HEK293 (cell line): ENCODE measurements at regions not wholly inside any gene's neighbourhood (a gene's known extent, or its start where the extent isn't known, plus 50 kb on each side); places are given as distances from the start of the nearest gene placed in this dataset.

ENCODE experiments used
- CTCF ChIA-PET: fragments of 350-600 bp; formaldehyde crosslinking; extraction: SDS; loops from one replicate; lab custom pipeline; 2021; ENCODE audit warnings: antibody characterized with exemption; lab: Yijun Ruan, JAX
- POLR2A ChIA-PET: fragments of 300-600 bp; formaldehyde crosslinking; extraction: SDS; loops from one replicate; lab custom pipeline; 2020; ENCODE audit warnings: antibody characterized with exemption, inconsistent platforms; lab: Yijun Ruan, JAX
- H3K27ac ChIP-seq: fragments of 200-500 bp; sonication (Bioruptor generic); 2 replicates; pipeline ENCODE4 v1.5.1; 2014; ENCODE audit warnings: low read depth, low read length, control low read depth, inconsistent platforms; ENCODE audit errors: extremely low read depth
- H3K36me3 ChIP-seq, 2 experiments: fragments of 200-500 bp in 1 of 2; sonication (Bioruptor generic) in 1 of 2; 1 replicate in 1 of 2; 2 replicates in 1 of 2; pipeline ENCODE4 v1.5.1; 2014 to 2017; ENCODE audit warnings: inconsistent platforms in 2 of 2, low read length in 2 of 2; ENCODE audit not compliant: control insufficient read depth in 2 of 2, insufficient read depth in 1 of 2
- H3K4me1 ChIP-seq: fragments of 200-500 bp; sonication (Bioruptor generic); 2 replicates; pipeline ENCODE4 v1.5.1; 2014; ENCODE audit warnings: mild to moderate bottlenecking, low read length, inconsistent platforms; ENCODE audit not compliant: control insufficient read depth, insufficient read depth
- H3K4me3 ChIP-seq: 2 replicates; pipeline ENCODE4 v1.5.1; 2011; ENCODE audit warnings: low read depth, mild to moderate bottlenecking, control low read depth, low read length, moderate library complexity
- H3K9me3 ChIP-seq: fragments of 200-500 bp; sonication (Bioruptor generic); 2 replicates; pipeline ENCODE4 v1.5.1; 2014; ENCODE audit warnings: low read depth, low read length, inconsistent platforms; ENCODE audit not compliant: control insufficient read depth, insufficient read depth
- FEZF1 ChIP-seq: fragments of 450-650 bp; formaldehyde crosslinking; IDR thresholded peaks from 2 replicates; pipeline ENCODE4 v1.5.1; 2016; ENCODE audit warnings: missing biosample characterization, missing genetic modification characterization
- GLI2 ChIP-seq: fragments of 450-650 bp; formaldehyde crosslinking; IDR thresholded peaks from 2 replicates; pipeline ENCODE4; 2017; ENCODE audit warnings: missing biosample characterization, missing genetic modification characterization, low read depth, borderline replicate concordance
- GLIS1 ChIP-seq: fragments of 450-650 bp; formaldehyde crosslinking; IDR thresholded peaks from 2 replicates; pipeline ENCODE4 v1.5.1; 2016; ENCODE audit warnings: missing biosample characterization, missing genetic modification characterization
- HIC1 ChIP-seq: fragments of 450-650 bp; formaldehyde crosslinking; IDR thresholded peaks from 2 replicates; pipeline ENCODE4 v1.5.1; 2016; ENCODE audit warnings: missing biosample characterization, missing genetic modification characterization
- HOXD13 ChIP-seq: sonication (generic); formaldehyde crosslinking; IDR thresholded peaks from 2 replicates; pipeline ENCODE4 v1.8.0; 2022; ENCODE audit warnings: missing genetic modification reagents, borderline replicate concordance
- INSM2 ChIP-seq: fragments of 450-650 bp; formaldehyde crosslinking; IDR thresholded peaks from 2 replicates; pipeline ENCODE4 v1.5.1; 2016; ENCODE audit warnings: missing biosample characterization, missing genetic modification characterization
- KLF16 ChIP-seq: fragments of 450-650 bp; formaldehyde crosslinking; IDR thresholded peaks from 2 replicates; pipeline ENCODE4 v1.5.1; 2017; ENCODE audit warnings: missing biosample characterization, missing genetic modification characterization
- SCRT1 ChIP-seq: fragments of 450-650 bp; formaldehyde crosslinking; IDR thresholded peaks from 2 replicates; pipeline ENCODE4 v1.5.1; 2016; ENCODE audit warnings: missing biosample characterization, missing genetic modification characterization, borderline replicate concordance
- ZFP37 ChIP-seq: fragments of 450-650 bp; formaldehyde crosslinking; IDR thresholded peaks from 2 replicates; pipeline ENCODE4 v1.5.1; 2016; ENCODE audit warnings: missing biosample characterization, missing genetic modification characterization
- ZIC2 ChIP-seq: fragments of 450-650 bp; formaldehyde crosslinking; IDR thresholded peaks from 2 replicates; pipeline ENCODE4 v1.5.1; 2016; ENCODE audit warnings: missing biosample characterization, missing genetic modification characterization
- ZNF324 ChIP-seq: fragments of 450-650 bp; formaldehyde crosslinking; IDR thresholded peaks from 2 replicates; pipeline ENCODE4 v1.5.1; 2016; ENCODE audit warnings: missing biosample characterization, missing genetic modification characterization
- ZNF335 ChIP-seq: fragments of 450-650 bp; formaldehyde crosslinking; conservative IDR thresholded peaks from 2 replicates; pipeline ENCODE4 v1.5.1; 2016; ENCODE audit warnings: missing biosample characterization, missing genetic modification characterization
- ZNF366 ChIP-seq: fragments of 450-650 bp; formaldehyde crosslinking; conservative IDR thresholded peaks from 2 replicates; pipeline ENCODE4 v1.5.1; 2016; ENCODE audit warnings: missing biosample characterization, missing genetic modification characterization
- ZNF398 ChIP-seq: fragments of 450-650 bp; formaldehyde crosslinking; IDR thresholded peaks from 2 replicates; pipeline ENCODE4 v1.5.1; 2017; ENCODE audit warnings: missing biosample characterization, missing genetic modification characterization
- ZNF610 ChIP-seq: fragments of 450-650 bp; formaldehyde crosslinking; IDR thresholded peaks from 2 replicates; pipeline ENCODE4 v1.5.1; 2016; ENCODE audit warnings: missing biosample characterization, missing genetic modification characterization, borderline replicate concordance
- ZNF629 ChIP-seq: fragments of 450-650 bp; formaldehyde crosslinking; IDR thresholded peaks from 2 replicates; pipeline ENCODE4 v1.5.1; 2017; ENCODE audit warnings: missing biosample characterization, missing genetic modification characterization
- ZNF776 ChIP-seq: fragments of 450-650 bp; formaldehyde crosslinking; IDR thresholded peaks from 2 replicates; pipeline ENCODE4 v1.5.0; 2017; ENCODE audit warnings: missing biosample characterization, missing genetic modification characterization, borderline replicate concordance
- ZNF843 ChIP-seq: fragments of 450-650 bp; formaldehyde crosslinking; IDR thresholded peaks from 2 replicates; pipeline ENCODE4 v1.5.1; 2016; ENCODE audit warnings: missing biosample characterization, missing genetic modification characterization
- TF ChIP-seq, protein P1 (sequence below): fragments of 450-650 bp; formaldehyde crosslinking; IDR thresholded peaks from 2 replicates; pipeline ENCODE4 v1.5.1; 2017; ENCODE audit warnings: missing biosample characterization, missing genetic modification characterization
- TF ChIP-seq, protein P2 (sequence below): fragments of 450-650 bp; formaldehyde crosslinking; IDR thresholded peaks from 2 replicates; pipeline ENCODE4 v1.5.1; 2016; ENCODE audit warnings: missing biosample characterization, missing genetic modification characterization
- TF ChIP-seq, protein P3 (sequence below): fragments of 450-650 bp; IDR thresholded peaks from 2 replicates; pipeline ENCODE4 v1.5.1; 2018; ENCODE audit warnings: missing biosample characterization, mild to moderate bottlenecking, missing genetic modification characterization

DNA sequence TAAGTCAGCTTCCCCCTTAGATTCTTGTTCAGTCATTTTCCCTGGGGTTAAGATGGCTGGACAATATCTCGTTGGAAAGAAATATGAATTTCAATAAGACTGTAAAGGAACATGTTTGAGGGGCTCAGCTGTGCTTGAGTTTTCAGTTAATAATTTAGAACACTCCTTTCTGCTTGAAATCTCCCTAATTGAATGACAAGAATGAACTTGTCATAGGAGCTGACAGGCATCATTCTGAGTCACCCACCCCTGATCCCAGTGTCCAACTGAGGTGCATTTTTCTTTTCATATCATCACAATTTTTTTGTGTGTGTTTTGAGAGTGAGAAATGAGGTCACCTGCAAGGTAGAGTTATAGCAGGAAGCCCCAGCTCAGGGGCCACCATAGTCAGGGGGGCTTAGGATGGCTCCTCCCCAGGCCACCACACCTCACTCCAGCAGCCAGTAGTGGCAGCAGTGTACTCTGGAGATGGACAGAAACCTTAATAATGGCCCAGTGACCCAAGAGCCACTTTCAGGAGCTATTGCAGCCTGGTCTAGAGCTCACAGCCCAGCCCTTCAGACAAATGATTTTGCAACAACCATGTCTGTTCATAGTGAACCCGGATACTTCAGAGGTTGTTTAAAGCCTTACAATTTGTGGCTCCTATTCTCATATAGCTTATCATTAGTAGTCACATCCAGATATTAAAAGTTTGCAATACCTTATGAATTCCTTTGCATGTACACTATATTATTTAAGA, 174.5 kb downstream of the MAIP1 start:
- no peak overlapping the region for H3K27ac ChIP-seq
- H3K4me3 ChIP-seq: no peak overlapping the region
- ChIA-PET CTCF (interaction anchor here (0.6 to 0.8 kb wide), 3 partner anchors 156 to 352 kb away, joined by 3 to 5 read pairs (median 4); no protein-coding TSS in a partner anchor), POLR2A (no interaction called here)
- H3K36me3 ChIP-seq: no peaks in the 10 kb centered on the region
- no peaks in the 10 kb centered on the region for H3K9me3 ChIP-seq
- TF ChIP-seq ZNF335 (tag by site-specific recombination): peak; percentile 53; the same call in 1 of the 2 replicates
- TF ChIP-seq KLF16 (tag by site-specific recombination): no peak
- no peak for TF ChIP-seq SCRT1 (tag by site-specific recombination)
- no peaks in the 10 kb centered on the region for H3K4me1 ChIP-seq

DNA sequence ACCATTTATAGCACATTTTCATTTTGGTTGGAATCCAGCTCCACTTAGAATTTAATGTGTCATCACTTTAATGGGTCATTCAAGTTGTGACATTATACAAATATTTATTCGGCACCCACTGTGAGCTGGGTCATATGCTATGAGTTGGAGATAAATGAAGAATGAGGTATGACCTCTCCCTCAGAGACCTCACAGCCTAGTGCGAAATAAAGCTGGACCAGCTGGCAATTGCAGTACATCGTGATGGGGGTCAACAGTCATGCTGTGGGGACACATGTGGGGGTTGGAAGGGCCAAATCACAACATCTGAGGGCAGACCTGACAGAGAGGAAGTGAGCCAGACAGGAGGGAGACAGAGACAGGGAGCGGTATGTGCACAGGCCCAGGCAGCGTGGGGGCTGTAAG, 175.4 kb downstream of the MAIP1 start:
- H3K4me3 ChIP-seq: no peak overlapping the region
- no peaks in the 10 kb centered on the region for H3K36me3 ChIP-seq
- no peak overlapping the region for H3K27ac ChIP-seq
- ChIA-PET POLR2A (no interaction called here), CTCF (interaction anchor here (0.6 to 0.8 kb wide), 2 partner anchors 125 to 352 kb away, joined by 3 to 4 read pairs; no protein-coding TSS in a partner anchor)
- H3K4me1 ChIP-seq: no peaks in the 10 kb centered on the region
- H3K9me3 ChIP-seq: no peaks in the 10 kb centered on the region
- TF ChIP-seq ZNF610 (tag by site-specific recombination): no peak
- TF ChIP-seq INSM2: 0 out of 2 replicates have a peak, but pooled peaks have one; percentile 17
- peak; percentile 34; the same call in 1 of the 2 replicates for TF ChIP-seq ZNF366 (tag by site-specific recombination)
- peak; percentile 62 for TF ChIP-seq ZNF629 (tag by site-specific recombination)
- TF ChIP-seq, protein P1, sequence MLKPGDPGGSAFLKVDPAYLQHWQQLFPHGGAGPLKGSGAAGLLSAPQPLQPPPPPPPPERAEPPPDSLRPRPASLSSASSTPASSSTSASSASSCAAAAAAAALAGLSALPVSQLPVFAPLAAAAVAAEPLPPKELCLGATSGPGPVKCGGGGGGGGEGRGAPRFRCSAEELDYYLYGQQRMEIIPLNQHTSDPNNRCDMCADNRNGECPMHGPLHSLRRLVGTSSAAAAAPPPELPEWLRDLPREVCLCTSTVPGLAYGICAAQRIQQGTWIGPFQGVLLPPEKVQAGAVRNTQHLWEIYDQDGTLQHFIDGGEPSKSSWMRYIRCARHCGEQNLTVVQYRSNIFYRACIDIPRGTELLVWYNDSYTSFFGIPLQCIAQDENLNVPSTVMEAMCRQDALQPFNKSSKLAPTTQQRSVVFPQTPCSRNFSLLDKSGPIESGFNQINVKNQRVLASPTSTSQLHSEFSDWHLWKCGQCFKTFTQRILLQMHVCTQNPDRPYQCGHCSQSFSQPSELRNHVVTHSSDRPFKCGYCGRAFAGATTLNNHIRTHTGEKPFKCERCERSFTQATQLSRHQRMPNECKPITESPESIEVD (tag by site-specific recombination): peak; percentile 41
- no peak for TF ChIP-seq ZNF776 (tag by site-specific recombination)
- TF ChIP-seq ZFP37: no peak
- TF ChIP-seq, protein P2, sequence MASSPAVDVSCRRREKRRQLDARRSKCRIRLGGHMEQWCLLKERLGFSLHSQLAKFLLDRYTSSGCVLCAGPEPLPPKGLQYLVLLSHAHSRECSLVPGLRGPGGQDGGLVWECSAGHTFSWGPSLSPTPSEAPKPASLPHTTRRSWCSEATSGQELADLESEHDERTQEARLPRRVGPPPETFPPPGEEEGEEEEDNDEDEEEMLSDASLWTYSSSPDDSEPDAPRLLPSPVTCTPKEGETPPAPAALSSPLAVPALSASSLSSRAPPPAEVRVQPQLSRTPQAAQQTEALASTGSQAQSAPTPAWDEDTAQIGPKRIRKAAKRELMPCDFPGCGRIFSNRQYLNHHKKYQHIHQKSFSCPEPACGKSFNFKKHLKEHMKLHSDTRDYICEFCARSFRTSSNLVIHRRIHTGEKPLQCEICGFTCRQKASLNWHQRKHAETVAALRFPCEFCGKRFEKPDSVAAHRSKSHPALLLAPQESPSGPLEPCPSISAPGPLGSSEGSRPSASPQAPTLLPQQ: peak; percentile 53; the same call in 1 of the 2 replicates
- peak; percentile 53; the same call in 1 of the 2 replicates for TF ChIP-seq ZNF398 (tag by site-specific recombination)
- TF ChIP-seq ZNF843 (tag by site-specific recombination): peak; percentile 87
- TF ChIP-seq, protein P3, sequence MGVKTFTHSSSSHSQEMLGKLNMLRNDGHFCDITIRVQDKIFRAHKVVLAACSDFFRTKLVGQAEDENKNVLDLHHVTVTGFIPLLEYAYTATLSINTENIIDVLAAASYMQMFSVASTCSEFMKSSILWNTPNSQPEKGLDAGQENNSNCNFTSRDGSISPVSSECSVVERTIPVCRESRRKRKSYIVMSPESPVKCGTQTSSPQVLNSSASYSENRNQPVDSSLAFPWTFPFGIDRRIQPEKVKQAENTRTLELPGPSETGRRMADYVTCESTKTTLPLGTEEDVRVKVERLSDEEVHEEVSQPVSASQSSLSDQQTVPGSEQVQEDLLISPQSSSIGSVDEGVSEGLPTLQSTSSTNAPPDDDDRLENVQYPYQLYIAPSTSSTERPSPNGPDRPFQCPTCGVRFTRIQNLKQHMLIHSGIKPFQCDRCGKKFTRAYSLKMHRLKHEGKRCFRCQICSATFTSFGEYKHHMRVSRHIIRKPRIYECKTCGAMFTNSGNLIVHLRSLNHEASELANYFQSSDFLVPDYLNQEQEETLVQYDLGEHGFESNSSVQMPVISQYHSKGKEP (tag by site-specific recombination): no peak
- peak; percentile 28; the same call in 1 of the 2 replicates for TF ChIP-seq FEZF1 (tag by site-specific recombination)
- TF ChIP-seq HOXD13 (CRISPR knock-in tag): 0 out of 2 replicates have a peak, but pooled peaks have one; percentile 30
- peak; percentile 82 for TF ChIP-seq HIC1
- peak; percentile 92 for TF ChIP-seq ZIC2
- peak; percentile 82 for TF ChIP-seq GLIS1
- peak; percentile 67; the same call in 1 of the 2 replicates for TF ChIP-seq ZNF324 (tag by site-specific recombination)
- TF ChIP-seq GLI2: peak; percentile 31; the same call in 1 of the 2 replicates
